NCI-H1694 (cell line): ENCODE measurements at regions not wholly inside any gene's neighbourhood (a gene's known extent, or its start where the extent isn't known, plus 50 kb on each side); places are given as distances from the start of the nearest gene placed in this dataset.
"Not testable (repeated sequence)": the region's sequence is repeated elsewhere in the genome, so short reads cannot be mapped to it uniquely, and the experiment has no call there.

Experiments
- DNase-seq: peaks from one replicate; lab custom pipeline; 2025; lab: John Stamatoyannopoulos, UW

DNA sequence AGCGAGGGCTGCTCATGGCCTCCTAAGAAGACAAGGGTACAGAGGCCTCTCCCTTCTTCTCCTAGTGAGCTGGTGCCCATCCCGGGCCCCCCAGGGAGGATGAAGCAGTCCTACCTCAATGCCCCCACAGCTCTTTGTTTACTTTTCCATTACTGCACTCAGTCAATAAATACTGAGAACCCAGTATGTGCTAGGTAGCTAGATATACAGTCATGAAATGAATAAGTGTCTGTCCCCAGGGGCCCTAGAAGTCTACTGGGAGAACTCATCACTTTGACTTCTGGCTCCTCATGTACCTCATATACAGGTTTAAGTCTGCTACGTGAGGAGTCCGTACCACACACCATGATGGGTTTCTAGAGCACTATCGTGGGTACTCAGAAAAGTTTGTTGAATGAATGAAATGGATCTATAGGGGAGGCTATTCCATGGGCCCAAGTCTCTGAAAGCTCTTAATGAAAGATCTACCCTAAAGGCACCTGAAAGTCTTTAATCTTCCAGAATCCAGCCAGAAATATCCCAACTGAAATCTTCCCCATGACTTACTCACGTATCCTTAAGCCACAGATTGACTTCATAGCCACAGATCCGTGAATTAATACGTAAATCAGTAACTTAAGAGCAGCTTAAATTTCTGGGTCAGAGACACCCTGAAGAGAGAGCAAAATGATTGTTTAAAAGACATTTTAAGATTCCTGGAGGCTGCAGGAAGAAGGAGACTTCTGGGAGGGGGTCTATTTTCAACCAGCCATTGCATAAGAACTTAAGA is 51.6 kb upstream of the POMP start:
- DNase-seq, result no peak

DNA sequence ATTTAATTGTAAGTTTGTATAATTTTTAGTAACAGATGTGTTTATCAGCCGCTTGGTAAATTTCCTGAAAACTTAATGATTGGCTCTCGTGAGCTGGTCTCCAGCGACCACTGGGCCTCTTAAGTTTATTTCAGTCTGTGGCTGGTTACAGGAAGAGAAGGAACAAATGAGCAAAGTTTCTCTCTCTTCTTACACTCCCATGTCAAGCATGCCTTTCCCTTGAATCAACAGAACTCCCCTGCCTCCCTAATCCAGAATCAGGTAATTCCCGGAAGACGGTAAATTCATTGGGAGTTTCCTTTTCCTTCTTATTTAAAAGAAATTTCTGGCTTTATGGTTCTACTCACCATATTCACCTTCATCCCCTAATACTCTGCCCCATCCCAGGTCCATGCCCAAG is 52.5 kb upstream of the POMP start:
- no peak for DNase-seq

DNA sequence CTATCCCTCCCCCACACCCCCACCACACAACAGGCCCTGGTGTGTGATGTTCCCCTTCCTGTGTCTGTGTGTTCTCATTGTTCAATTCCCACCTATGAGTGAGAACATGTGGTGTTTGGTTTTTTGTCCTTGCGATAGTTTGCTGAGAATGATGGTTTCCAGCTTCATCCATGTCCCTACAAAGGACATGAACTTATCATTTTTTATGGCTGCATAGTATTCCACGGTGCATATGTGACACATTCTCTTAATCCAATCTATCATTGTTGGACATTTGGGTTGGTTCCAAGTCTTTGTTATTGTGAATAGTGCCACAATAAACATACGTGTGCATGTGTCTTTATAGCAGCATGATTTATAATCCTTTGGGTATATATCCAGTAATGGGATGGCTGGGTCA is 53.8 kb upstream of the POMP start:
- not testable (repeated sequence) for DNase-seq

DNA sequence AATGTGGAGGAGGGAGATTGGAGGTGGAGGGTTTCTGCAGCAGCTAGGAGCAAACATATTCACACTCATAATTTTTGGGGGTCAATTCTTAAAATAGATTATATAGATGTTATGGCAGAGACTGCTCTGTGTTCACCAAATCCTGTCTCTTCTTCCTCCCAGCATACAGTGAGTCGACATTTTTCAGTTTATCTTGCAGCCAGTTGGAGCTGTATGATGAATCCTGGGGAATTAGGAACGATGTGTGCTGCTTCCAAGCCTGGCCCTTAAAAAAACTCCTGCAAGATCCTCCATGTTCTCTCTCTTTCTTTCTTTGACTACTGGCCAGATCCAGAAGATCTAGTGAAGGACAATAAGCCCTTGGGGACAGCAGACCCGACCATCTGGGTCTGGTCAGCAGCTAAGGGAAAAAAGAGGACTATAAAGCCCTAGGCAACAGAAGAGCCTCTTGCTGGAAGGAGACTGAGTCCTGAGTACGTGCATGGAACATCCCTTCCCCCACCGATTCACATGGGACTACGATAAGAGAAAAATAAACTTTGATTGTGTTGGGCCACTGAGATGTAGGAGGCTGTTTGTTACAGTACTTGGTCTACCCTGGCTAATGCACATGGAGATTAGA is 55.8 kb upstream of the POMP start:
- DNase-seq, result no peak

DNA sequence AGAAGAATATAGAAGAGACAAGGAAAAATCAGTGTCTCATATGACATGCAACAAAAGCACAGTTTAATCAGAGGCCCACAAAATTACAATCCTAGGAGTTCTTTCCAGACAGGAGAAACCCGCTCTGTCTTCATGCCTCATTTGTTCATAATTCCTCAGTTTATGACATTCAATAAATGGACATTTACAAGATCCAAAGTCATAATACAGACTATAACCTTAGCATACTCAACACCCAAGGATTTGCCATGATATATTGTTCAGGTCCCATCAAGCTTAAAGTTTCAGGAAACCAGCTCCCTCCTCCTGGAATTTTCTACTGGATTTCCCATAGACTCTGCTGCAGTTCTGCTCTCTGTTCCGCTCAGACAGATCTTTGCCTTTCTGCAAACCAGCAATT is 56.4 kb upstream of the POMP start:
- no peak for DNase-seq

DNA sequence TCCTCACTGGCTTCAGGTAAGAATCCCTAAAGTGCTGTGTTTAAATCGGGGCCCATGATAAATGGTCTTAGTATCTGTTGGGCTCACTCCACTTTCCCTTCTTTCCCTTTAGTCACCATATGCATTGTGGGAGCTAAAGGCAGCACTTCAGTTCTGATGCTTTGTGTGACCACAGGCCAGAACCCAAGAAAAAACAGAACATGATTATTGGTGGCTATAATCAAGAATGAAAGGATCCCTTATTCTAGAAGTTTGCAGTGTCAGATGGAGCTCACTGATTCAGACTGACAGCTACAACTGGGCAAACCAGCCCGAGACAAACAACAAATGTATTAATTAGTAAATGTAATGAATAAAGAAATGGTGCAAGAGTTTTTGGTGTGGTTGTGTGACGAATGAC is 57.3 kb upstream of the POMP start:
- DNase-seq, result no peak

DNA sequence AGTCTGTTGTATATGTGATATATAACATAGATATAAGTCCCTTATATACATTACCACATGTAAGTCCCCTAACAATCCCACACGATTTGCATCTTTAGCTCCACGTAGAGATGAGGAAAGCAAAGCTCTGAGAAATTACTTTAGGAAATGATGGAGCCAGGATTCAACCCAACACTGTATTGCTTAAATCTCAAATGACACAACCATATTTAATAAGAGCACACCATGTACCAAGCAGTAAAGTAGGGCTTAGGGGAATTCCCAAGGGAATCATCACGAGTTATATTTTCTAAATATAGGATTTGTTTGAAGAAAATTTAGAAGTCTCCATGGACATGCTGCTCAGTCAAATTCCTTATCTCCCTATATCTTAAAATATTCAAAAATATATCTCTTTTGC is 61.3 kb upstream of the POMP start:
- DNase-seq, result no peak

DNA sequence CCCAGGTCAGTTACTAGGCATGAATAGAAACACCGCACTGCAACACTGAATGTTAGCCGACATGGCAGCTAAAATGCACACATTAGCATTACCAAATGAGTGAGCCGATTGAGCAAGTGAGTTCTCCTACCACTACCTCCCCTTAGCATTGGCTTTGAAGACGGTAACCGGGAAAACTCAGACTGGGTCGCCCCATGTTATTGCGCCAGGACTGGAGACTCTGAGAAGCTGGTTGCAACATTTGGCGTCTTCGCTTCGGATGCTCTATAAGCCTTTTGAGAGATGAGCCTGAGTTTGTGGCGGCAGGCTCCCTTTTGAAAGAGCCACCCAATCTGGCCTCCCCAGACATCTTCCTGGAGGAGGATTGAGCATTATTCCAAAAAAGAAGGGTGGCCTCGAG is 68.5 kb upstream of the POMP start:
- DNase-seq, result no peak

DNA sequence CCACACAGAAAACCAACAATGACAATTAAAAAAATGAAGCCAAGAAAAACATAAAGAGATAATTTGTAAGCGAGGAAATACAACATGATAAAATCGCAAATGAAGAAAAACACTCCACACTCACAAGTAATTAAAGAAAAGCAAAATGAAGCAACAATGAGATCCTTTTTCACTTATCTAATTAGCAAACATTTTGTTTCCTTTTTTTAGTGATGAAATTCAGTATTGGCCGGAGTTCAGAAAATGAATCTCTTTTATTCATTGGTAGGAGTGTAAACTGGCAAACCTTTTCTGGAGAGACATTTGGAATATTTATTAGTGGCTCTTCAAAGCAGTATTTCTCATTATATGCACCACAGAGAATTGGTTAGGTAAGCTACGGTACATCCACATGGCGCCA is 70.6 kb upstream of the POMP start:
- no peak for DNase-seq

DNA sequence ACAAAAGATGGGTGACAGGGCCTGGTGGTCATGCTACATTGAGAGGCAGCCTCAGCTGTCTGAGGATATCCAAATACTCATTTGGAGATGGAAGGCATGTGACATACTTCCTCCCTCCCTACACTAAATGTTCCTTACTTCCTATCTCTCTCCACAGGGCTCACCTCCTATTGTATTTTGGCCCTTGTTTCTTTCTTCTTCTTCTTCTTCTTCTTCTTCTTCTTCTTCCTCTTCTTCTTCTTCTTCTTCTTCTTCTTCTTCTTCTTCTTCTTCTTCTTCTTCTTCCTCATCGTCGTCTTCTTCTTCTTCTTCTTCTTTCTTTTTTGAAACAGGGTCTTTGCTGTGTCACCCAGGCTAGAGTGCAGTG is 71.8 kb upstream of the POMP start:
- no peak for DNase-seq

DNA sequence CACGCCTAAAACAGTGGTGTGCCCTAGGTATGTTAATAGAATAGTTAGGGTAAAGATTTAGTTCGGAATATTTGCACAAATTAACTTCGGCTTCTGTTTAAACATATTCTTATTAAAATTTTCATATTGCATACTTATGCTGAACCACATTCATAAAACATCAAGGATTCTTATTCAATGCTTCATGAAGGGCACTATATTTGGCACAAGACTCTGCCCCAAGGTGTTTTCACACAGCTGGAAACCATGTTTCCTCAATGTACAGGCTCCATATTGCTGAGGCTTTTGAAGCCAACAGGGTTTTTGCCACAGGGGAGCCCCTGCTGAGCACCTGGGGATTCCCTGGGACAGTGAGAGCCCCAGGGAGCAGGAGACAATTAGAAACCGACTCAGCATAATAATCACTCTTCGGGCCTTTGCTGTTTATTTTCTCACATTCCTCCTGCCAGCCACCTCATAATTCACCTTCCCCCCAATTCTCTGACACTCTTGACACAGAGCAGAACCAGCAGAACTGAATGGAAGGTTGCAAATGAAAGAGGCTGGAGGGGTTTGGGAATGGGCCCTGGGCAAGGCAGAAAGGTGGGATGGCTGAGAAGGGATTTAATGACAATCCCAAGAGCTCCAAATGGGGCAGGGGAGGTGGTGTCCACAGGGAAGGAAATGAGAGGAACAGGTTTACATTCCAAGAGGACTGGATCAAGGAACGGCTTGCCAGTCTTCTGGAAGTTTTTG is 72.3 kb upstream of the POMP start:
- DNase-seq, result no peak

DNA sequence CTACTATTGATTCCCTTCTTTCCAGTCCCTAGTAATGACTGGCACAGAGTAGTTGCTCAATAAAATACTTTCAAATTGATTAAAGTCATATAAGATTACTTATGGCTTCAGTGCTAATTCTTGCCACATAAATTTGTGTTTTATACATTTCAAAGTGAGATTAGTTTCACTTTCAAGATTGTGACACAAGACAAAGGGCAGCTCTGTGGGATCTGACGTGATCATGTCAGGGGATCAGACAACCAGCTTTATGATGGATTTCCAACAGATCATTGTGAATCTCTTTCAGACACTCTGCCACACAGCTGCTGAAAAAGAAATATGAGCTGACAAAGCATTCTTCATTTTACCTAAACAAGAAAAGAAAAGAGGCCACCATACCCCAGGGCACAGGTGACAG is 73.4 kb upstream of the POMP start:
- DNase-seq, result no peak

DNA sequence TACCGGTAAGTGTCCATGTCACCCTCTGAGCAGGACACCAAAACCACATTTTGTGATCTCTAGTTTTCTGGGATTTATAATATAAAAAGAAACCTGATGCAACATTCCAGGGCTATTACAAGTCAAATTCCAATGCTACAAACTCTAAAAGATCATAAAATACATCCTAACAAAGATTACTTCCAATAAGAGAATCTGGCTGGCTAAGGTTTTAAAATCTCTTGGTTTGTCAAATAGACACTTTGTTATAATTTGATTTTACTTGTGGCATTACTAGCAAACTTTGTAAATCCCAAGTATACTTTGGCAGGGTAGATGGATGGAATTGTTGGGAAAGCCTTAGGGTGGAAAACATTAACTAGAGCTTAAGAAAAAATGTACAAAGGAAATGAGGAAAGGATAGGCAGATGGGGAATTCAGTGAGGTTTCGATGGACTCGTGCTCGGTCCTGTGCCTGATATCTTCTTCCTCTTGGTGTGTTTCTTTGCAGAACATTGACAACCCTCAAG is 74.0 kb upstream of the POMP start:
- no peak for DNase-seq

DNA sequence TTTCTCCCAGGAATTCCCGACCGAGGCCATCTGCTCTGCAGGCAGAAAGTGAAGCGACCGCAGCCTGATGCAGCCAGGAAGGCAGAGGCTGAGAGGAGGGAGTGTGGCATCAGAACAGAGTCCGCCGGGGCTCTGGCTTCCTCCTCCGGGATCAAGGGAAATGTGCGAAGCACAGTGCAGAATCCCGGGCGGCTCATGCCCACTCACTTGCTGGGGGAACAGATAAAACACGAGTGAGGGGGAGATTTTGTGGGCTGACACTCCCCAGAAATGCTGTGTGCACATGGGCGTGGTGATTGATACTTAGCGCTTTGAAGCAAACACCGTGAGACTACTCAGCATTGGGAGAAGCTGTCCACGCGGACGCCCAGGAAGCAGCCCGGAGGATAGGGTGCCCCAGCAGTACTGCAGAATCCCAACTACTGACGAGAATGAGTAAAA is 75.3 kb upstream of the POMP start:
- DNase-seq, result no peak

DNA sequence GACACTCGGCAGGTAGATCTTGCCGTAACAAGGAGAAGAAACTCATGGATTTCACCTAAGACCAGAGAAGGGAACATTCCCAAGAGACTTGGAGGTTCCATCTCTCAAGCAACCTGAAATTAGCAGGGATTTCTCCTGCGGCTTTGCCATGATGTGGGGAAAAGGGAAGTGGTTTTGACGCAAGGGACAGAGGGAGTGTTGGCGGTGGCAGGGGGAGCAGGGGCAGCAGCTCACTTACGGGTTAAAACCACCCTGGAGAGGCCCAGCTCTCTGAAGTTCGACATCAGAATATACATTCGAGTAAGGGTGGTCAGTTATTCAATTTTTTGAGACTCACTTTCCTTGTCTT is 76.1 kb upstream of the POMP start:
- DNase-seq, result no peak

DNA sequence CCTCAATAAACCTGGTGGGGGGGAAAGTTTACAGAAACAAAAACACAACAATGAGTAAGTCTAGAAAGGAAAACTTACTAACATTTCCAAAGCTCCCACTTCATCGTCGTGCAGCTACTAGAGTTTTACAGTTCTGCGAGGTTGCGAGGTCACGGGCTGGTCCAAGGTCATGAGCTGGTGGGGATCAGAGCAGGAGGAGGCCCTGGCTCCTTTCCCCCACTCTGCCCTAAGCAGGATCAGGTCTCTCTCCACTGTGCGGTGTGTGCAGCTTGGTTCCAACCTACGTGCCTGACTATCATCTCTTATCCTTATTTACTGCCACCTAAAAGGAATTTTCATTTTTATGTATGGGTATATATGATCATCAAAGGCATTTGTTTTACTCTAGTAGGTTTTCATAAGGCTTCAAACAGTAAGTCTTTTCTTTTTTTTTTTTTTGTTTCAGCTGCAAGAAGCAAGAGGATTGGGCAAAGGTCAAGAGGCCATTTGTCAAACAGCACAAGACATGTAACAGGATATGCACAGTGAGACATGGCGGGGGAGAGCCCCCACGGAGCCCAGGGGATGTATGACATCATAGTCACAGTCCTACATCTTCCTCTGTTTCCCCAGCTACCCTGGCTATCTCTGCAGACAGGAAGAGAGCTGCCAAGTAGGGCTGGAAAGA is 76.6 kb upstream of the POMP start:
- no peak for DNase-seq

DNA sequence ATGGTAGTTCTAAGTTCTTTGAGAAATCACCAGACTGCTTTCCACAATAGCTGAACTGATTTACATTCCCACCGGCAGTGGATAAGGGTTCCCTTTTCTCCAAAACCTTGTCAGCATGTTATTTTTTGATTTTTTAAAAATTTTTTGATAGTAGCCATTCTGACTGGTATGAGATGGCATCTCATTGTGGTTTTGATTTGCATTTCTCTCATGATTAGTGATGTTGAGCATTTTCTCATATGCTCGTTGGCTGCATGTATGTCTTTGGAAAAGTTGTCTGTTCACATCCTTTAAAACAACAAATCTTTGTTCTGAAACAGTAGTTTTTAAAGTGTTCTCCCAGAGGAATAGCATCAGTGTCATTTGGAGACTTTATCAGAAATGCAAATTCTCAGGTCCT is 77.5 kb upstream of the POMP start:
- DNase-seq, result no peak

DNA sequence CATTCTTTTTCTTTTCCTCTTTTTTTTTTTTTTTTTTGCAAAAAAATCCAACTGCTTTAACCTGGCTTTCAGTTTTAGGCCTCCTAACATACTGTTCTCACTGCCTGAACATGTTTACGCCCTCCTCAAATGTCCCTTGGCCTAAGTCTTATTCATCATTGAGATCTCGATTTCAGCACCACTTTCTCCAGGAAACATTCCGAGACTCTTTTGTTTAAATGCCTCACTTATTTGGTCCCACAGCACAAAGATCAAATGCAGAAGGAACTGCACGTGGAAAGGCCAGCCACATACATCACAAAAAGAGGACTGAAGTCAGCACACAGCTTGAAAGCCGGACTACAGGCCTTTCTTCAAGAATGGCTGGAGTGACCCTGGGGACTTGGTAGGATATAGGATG is 79.2 kb upstream of the POMP start:
- no peak for DNase-seq

DNA sequence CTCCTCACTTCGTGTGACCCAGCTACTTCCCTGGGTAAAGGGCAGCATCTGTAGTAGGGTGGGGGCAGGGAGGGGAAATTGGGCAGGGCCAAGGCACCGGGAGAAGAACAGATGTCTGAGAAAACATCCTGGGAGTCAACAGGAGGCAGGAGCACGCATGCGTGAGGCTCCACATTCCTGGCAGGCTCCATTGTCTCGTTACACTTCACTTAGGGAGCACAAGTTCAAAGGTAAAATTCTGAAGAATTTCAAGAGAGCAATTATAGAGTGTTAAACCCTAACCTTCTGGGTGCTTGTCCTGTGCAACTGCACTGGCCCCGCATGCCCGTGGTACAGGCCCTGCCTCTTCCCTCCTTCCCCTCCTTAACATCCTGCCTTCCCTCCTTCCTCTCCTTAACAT is 79.6 kb upstream of the POMP start:
- no peak for DNase-seq

DNA sequence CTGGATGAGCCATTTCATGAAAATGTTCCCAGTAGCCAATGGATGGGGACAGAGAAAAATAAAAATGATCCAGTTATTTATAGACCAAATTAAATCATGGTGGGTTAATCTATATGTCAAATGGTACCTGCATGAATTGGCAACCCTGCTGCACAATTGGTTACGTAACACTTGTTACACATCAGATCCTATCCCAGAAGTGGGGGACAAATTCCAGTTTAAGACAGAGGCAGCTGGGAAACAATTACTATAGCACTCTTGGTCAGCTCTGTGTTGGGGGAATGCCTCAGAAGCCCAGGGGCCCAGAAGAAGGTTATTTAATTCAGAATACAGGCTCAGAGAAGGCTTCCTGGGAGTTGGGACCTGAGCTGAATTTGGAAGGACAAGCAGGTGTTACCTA is 81.1 kb upstream of the FLT1 start:
- no peak for DNase-seq

DNA sequence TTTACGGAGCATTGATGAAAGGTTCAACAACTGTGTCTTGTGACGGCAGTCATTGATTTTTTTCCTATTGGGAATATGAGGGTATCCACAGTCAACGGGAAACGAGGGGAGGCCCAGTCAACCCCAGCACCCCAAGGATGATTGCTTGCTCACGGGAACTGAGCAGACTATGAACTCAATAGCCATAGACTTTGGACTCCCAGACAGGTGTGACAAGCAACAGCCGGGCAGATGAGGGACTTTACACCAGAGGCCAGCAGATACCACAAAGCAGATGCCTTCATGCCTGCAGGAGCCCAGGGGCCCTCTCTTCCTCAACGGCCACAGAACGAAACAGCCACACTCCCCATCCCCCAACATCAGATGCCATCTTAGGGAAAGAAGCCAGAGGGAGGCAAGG is 80.3 kb upstream of the FLT1 start:
- DNase-seq, result no peak

DNA sequence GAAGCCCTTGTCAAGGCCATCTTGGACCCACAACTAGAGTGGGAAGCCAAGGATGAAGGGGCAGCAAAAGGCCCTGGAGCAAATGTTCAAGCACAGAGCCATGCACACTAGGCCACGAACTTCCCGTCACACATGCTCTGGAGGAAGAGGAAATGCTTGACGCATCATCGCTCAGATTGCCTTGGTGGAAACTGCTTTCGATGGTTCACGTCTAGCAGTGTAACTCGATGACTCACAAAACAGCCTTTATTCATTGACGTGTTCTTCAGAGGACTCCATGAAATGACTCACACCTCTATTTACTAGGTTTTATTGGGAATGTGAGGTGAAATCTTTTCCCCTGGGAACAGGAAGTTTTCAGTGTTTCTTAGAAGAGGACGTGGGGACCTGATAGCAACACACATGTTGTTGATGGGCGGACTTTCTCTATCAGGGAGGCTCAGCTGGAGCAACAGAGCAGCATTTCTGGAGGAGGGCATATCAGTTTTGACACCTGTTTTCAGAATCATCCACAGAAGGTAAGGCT is 79.8 kb upstream of the FLT1 start:
- DNase-seq, result no peak
